Ishikawa (cell line): ENCODE measurements at regions not wholly inside any gene's neighbourhood (a gene's known extent, or its start where the extent isn't known, plus 50 kb on each side); places are given as distances from the start of the nearest gene placed in this dataset.

ENCODE experiments used
- CEBPB ChIP-seq: IDR thresholded peaks from 2 replicates; pipeline ENCODE4 v1.6.1; 2012
- CREB1 ChIP-seq: IDR thresholded peaks from 2 replicates; pipeline ENCODE4 v1.6.1; 2012; ENCODE audit warnings: low read depth
- FOXM1 ChIP-seq: IDR thresholded peaks from 2 replicates; pipeline ENCODE4 v1.6.1; 2012; ENCODE audit warnings: low read depth, borderline replicate concordance
- RAD21 ChIP-seq: IDR thresholded peaks from 2 replicates; pipeline ENCODE4 v1.6.1; 2012; ENCODE audit warnings: low read depth
- TCF12 ChIP-seq: IDR thresholded peaks from 2 replicates; pipeline ENCODE4 v1.6.1; 2012; ENCODE audit warnings: low read depth
- YY1 ChIP-seq: IDR thresholded peaks from 2 replicates; pipeline ENCODE4 v1.6.1; 2012; ENCODE audit warnings: low read depth
- TF ChIP-seq, protein P1 (sequence below): IDR thresholded peaks from 2 replicates; pipeline ENCODE4 v1.6.1; 2012; ENCODE audit warnings: low read depth, mild to moderate bottlenecking

DNA sequence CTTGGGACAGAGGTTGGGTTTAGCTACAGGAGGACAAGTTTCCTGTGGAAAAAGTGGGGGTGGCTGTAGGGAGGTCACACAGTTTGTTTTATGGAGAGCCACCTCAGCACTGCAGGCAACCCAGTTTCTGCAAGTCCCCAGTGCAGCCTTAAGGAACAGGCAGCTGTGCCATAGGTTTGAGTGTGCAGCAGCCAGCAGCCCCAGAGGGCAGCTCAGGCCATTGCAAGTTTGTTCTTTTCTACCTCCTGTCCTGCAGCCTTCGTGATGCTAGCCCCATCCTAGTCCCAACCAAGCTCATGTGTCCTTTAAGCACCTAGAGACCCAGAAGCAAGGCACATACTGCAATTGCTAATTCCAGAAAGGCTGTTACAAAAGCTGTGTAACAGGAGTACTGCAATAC, 58.8 kb downstream of the ZBTB9 start:
- TF ChIP-seq, protein P1, sequence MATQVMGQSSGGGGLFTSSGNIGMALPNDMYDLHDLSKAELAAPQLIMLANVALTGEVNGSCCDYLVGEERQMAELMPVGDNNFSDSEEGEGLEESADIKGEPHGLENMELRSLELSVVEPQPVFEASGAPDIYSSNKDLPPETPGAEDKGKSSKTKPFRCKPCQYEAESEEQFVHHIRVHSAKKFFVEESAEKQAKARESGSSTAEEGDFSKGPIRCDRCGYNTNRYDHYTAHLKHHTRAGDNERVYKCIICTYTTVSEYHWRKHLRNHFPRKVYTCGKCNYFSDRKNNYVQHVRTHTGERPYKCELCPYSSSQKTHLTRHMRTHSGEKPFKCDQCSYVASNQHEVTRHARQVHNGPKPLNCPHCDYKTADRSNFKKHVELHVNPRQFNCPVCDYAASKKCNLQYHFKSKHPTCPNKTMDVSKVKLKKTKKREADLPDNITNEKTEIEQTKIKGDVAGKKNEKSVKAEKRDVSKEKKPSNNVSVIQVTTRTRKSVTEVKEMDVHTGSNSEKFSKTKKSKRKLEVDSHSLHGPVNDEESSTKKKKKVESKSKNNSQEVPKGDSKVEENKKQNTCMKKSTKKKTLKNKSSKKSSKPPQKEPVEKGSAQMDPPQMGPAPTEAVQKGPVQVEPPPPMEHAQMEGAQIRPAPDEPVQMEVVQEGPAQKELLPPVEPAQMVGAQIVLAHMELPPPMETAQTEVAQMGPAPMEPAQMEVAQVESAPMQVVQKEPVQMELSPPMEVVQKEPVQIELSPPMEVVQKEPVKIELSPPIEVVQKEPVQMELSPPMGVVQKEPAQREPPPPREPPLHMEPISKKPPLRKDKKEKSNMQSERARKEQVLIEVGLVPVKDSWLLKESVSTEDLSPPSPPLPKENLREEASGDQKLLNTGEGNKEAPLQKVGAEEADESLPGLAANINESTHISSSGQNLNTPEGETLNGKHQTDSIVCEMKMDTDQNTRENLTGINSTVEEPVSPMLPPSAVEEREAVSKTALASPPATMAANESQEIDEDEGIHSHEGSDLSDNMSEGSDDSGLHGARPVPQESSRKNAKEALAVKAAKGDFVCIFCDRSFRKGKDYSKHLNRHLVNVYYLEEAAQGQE, result no peak
- no peak for TF ChIP-seq YY1
- no peak for TF ChIP-seq TCF12
- TF ChIP-seq CEBPB, result no peak
- TF ChIP-seq RAD21, result no peak
- no peak for TF ChIP-seq FOXM1
- no peak for TF ChIP-seq CREB1
